CD4-positive, alpha-beta T cell treated with Interferon gamma for 1 hour (primary cell): ENCODE measurements at regions not wholly inside any gene's neighbourhood (a gene's known extent, or its start where the extent isn't known, plus 50 kb on each side); places are given as distances from the start of the nearest gene placed in this dataset.
"Not testable (repeated sequence)": the region's sequence is repeated elsewhere in the genome, so short reads cannot be mapped to it uniquely, and the experiment has no call there.

ENCODE experiments used
- DNase-seq: peaks from one replicate; pipeline ENCODE4 v3.0.0-alpha.2; 2020

DNA sequence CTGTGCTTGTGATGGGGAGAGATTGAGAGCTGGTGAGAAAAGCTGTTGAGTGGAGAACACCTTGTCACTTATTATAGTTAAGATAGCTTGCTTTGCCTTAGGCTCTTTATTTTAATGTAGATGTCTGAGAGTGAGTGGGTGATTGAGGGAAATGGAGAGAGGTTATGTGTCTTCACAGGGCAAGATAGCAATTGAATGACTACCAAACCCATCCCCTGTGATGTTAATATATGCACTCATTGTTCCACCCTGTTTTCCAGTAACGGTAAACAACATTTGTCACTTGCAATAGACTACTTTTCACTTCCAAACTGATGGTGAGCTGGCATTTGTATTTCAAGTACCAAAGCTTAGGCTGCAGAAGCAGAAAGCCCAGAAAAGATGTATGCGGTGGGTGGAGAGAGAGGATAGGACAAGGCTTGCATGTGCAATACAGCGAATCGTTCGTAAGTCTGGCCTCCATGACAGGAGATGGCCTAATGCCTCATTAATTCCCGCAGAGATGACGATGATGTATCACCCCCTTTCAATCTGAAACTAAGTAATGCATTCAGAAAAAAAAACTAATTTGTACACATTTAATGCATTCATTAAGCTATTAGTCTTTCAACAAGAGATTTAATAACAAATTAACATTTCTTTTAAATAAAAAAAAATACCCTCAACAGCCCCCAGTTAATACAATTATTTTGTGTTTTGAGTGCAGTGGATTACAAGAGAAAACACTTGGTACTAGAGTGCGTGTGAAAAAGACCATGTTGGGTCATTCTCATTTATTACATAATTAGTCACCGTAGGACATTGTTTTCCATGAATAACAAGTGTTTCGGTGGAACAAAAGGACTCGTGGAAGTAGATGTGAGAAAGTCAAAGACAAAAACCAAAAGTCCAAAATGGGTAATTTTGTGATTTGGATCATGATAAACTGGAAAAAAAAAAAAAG is 699.0 kb downstream of the BRINP1 start:
- no peak for DNase-seq

DNA sequence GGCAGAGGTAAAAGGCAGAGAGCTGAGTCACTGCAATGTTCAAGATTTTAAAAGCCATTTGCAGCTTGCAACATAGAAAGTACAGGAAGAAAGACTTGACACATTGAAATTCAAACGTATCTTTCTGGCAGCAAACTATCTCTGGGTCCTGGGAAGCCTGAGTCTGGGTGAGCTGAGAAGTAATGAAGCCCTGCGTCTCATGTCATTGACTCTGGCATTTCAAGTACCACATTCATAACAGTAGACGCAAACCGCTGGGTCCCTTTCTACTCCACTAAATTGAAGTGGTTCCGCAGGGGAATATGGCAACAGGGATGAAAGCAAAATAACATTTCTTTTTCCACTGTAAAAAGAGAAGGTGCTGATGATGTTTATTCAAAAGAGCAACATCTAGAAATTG is 694.3 kb downstream of the BRINP1 start:
- DNase-seq: no peak

DNA sequence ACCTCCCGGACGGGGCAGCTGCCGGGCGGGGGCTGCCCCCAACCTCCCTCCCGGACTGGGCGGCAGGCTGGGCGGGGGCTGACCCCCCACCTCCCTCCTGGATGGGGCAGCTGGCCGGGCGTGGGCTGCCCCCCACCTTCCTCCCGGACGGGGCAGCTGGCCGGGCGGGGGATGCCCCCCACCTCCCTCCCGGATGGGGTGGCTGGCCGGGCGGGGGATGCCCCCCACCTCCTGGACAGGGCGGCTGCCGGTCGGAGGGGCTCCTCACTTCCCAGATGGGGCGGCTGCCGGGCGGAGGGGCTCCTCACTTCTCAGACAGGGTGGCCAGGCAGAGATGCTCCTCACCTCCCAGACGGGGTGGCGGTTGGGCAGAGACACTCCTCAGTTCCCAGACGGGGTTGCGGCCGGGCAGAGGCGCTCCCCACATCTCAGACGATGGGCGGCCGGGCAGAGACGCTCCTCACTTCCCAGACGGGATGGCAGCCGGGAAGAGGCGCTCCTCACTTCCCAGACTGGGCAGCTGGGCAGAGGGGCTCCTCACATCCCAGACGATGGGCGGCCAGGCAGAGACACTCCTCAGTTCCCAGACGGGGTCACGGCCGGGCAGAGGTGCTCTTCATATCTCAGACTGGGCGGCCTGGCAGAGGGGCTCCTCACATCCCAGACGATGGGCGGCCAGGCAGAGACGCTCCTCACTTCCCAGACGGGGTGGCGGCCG is 691.1 kb downstream of the BRINP1 start:
- not testable (repeated sequence) for DNase-seq

DNA sequence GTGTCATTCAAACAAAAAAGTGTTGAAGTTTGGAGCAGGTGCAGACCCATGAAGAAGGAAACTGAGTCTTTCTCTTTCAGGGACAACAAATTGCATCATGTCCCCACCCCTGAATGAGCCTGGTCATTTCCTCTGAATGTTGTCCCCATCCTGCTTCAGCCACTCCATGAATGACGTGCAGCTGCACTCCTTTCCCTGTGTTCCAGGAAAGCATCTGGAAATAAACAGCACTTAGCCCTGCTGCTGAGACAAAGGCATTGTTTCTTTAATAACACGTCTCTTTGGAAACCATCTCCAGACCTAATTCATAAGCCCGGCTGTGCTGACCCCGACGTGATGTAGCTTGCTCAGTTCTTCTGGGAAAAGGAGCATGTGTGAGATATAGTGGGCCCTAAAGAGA is 682.3 kb downstream of the BRINP1 start:
- no peak for DNase-seq

DNA sequence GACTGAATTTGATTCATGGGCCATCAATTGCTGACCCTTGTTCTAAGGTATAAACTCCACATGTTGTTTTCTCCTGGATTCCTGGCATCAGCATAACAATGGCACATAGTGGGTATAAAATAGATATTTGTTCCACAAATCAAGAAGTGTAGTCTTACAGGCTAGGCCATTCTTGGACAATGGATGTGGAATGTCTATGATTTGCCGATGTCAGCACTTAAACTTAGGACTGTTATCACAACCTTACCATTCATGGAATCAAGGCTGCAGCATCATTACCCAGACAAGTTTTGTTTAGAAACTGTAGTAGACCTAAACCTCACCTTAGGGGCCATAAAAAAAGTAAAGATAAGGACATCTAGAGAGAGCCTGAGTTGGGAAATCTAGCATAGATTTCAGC is 680.0 kb downstream of the BRINP1 start:
- DNase-seq: no peak

DNA sequence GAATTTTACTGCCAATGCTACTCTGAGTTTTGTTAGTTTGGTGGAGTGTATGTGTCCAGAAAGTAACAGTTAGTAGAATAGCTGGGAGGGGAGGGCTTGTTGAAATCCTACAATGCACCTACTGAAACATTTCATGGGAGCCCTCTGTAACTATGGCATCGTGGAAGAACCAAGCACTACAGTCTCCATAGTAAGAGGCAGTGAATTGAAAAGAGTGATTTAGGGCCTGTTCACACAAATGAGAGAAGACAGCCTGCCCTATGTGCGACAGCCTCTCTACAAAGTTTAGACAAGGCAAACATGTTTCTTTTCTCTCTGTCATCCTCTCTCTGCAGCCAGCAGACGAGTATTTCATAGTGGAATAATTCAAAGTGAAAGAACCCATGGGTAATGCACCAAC is 676.6 kb downstream of the BRINP1 start:
- no peak for DNase-seq

DNA sequence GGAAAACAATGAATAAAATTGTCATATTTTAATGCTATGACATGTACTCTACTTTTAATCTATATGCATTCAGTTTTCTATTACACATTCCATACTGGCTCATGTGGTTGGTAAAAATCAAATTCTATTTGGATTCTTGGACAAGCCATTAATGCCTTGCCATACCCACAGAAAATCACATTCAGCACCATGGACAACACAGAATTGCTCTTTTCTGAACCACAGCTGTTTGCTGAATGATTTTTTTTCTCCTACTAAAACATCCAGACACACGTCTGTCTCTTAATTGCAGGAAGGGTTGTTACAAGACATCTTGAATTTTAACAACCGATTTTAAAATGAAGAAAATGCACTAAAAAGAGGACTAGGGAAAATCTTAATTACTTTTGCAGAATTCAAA is 675.6 kb downstream of the BRINP1 start:
- no peak for DNase-seq

DNA sequence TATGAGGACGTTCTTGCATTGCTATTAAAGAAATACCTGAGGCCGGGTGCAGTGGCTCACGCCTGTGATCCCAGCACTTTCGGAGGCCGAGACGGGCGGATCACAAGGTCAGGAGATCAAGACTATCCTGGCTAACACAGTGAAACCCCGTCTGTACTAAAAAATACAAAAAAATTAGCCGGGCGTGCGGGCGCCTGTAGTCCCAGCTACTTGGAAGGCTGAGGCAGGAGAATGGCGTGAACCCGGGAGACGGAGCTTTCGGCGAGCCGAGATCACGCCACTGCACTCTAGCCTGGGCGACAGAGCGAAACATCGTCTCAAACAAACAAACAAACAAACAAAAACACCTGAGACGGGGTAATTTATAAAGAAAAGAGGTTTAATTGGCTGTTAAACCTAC is 674.0 kb downstream of the BRINP1 start:
- DNase-seq: not testable (repeated sequence)

DNA sequence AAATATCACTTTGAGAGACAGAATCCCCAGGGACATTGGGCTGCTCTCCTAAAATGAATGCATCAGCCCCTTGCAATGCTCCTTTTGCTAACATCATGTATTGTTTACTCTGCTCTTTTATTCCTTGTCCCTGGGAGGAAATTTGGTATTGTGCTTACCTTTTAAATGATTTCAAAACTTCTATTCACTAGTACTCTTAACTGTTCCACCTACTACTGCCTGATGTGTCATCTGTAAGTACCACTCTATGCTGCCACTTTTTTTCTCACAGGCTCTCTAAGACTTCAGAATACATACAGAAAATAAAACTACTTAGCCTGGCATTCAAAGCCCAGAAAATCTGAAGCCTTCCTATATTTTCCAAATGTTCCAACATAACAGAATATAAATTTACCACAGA is 667.2 kb downstream of the BRINP1 start:
- DNase-seq: no peak

DNA sequence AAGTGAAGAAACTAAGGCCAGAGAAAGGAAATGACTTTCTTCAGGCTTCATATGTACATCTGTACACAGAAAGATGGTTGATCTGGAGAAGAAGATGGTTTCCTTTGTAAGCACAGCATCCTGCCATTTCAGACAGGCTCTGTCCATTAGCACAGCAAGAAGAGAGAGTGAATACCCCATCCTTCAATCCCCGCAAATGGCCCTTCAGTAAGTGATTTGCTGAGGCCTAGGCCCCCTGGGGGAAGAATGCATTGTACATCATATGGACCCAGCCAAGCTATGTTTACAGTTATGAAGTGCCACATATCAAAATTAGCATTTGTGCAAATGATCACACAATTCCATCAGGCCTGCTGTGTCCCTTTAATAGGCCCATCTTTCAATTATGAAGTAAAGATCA is 657.4 kb downstream of the BRINP1 start:
- DNase-seq: no peak

DNA sequence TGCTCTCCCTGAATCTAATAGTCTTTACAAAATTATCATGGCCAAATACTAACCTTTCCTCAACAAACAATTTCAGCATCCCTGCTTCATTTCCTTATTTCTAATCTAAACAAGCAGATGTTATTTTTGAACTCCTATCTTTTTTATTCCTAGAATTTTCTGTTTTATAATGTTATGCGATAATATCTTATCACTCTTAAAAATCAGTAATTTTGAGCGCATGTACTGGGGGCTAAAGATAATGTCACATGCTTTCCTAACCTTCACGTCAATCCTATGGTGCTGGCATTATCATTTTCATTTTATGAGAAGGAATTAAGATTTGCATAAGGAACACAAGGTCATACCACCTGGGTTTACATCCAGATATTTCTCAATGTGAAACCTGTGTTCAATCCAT is 648.0 kb downstream of the BRINP1 start:
- no peak for DNase-seq

DNA sequence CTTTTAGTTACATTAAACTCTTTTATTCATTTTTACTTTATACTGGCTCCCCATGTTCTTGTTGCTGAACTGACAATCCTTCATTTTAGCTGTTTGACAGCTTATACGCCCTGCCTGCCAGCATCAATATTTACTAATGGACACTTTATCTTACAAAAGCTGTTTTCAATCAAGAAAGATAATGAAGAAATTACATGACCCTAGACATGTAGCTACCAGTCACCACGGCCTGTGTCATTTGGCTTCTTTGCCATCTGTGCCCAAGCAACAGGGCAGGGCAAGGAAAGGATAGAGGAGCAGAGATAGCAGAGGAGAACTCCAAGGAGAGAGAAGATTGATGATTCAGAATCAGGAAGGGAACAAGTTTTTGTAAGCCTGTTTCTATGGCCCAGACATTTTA is 647.3 kb downstream of the BRINP1 start:
- no peak for DNase-seq

DNA sequence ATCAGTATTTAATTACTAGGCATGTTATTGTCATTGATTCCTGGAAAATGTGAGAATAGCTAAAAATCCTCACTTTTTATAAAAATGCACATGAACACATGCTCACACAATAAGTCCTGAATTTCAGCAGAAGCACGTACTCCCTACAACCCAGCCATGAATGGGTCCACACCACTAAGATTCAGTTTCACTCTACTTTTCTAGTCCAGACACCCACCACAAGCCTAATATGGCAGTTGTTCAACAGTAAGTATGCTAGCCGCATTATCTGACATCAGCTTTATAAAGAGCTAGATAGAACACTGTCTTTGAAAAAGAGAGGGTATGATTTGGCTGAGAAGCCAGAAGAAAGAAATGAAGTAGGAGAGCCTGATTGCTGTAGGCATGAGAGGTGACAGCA is 639.3 kb downstream of the BRINP1 start:
- DNase-seq: no peak

DNA sequence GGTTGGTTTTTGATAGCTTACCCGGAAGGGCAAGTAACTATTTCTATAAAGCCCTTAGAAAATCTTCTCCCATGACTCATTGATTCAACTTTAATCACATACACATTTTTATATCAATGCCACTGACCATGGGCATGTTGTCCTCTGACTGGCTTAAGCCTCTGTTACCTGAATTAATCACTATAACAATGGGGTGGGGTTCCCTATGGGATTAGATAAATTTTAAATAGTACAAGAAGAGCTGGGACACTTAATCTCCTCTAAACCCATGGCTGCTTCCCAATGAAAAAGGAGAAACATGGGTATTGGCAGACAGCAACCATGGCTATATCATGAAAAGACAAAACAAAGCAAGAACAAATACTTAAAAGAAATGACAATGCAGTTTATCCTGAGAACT is 636.2 kb downstream of the BRINP1 start:
- DNase-seq: no peak

DNA sequence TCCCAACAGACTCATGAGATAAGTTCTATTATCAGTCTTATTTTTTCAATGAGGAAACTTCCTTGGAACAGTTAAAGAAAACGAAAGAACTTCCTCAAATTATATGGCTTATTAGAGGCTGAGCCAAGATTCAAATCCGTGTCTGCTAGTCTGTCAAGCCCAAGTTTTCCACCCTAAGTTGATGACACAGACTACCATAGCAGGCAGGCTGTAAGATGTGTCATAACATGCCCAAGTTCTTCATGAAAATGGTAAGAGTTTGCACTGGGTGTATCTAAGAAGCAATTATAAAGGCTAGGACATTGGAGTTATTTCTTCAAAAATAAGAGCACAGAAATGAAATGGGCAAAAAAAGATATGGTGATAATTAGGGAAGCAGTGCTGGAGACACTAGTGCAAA is 634.5 kb downstream of the BRINP1 start:
- DNase-seq: no peak

DNA sequence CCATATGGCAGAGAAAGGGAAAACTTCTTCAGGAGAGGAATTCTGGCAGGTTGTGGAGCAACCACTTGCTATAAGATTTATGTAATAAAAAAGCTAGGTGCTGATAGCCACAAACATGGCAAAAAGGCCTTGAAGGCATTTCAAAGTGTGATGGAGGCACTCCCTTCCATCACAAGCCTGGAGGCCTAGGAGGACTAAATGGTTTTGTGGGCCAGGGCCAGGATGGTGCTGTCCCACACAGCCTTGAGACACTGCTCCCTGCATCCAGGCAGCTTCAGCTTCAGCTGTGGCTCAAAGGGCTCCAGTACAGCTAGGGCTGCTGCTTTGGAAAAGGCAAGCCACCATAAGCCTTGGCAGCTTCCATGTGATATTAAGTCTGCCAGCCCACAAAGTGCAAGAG is 632.8 kb downstream of the BRINP1 start:
- DNase-seq: no peak

DNA sequence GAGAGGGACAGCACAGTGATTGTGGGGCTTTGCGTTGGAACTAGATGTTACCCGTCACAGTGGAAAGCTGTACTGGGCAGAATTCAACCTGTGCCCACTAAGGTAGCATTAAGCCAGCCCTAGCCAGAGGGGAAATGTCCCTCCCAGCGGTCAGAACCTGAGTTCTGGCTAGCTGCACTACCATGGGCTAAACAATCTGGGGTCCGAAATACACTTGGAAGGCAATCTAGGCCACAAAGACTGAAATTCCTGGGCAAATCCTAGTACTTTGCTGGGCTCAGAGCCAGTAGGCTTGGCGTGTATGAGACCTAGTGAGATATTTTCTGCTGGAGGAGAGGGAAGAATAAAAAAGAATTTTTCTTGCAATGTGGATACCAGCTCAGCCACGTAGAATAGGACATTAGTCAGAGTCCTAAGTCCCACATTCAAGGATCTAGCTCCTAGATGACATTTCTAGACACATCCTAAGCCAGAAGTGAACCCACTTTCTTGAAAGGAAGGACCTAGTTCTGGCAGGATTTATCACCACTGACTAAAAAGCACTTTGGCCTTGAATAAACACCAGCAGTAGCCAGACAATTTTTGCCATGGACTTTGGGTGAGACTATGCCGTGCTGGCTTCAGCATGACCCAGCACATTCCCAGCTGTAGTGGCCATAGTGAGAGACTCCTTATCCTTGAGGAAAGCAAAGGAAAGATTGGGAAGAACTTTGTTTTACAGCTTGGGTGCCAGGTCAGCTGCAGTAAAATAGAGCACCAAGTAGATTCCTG is 618.0 kb downstream of the BRINP1 start:
- DNase-seq: no peak

DNA sequence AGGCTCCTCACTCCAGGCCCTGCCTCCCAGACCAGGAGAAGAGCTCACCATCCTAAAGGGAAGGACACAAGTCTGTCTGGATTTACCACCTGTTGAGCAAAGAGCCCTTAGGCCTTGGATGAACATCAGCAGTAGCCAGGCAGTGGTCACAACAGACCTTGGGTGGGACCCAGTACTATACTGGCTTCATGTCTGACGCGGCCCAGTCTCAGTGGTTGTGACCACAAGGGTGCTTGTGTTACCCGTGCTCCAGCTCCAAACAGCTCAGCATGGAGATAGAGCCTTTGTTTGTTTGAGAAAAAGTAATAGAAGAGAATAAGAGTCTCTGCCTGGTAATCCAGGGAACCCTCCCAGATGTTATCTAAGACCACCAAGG is 617.4 kb downstream of the BRINP1 start:
- DNase-seq: no peak

DNA sequence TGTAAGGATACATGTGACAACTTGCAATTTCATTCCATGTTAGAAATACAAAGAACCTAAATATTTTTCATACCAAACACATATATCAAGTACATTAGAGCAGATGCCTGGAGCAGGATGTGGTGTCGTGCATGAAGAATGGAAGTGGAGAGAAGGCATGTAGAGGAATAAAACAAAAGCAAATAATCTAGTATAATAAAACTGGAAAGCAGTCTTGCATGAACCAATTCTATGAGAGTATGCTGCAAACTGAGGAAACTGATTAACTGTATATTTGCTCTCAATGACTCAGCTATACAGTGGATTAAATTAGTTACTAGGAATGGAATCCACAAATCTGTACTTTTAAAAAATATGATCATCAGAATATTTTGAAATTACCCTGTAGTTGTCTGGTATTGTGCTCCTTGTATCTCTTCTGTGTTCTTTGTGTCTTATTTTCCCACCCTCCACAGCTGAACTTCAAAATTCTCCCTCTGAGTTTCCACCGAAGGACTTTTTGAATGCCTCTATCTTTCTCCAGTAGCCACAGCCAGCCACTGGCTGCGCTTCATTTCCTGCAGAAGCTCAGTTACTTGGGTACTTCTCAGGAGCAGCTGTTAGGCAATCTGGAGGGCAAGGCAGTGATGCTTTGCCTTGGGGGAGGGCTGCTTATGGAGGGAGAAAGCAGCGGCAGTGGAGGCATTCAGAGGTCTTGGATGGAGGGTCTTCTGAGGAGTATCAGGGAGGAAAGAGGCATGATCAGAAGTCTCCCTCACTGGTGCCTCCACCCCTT is 608.0 kb downstream of the BRINP1 start:
- no peak for DNase-seq

DNA sequence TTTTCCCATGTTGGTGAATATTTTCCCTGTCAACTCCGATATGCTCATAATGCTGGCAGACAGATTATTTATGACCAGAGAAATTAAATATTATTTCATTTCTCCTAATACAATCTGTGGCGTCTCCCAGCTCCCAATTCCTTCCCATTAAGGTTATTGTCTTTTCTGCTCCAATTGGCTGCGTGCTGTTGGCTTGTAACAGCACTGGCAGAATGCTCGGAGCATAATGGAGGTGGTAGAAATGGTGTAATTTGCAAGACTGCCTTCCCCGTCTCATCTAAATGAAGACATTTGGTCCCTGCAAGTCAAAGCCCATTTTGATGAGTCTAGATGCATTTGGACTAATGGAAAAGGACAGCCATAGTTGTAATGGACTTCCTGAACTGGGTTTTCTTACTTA is 601.7 kb downstream of the BRINP1 start:
- no peak for DNase-seq

DNA sequence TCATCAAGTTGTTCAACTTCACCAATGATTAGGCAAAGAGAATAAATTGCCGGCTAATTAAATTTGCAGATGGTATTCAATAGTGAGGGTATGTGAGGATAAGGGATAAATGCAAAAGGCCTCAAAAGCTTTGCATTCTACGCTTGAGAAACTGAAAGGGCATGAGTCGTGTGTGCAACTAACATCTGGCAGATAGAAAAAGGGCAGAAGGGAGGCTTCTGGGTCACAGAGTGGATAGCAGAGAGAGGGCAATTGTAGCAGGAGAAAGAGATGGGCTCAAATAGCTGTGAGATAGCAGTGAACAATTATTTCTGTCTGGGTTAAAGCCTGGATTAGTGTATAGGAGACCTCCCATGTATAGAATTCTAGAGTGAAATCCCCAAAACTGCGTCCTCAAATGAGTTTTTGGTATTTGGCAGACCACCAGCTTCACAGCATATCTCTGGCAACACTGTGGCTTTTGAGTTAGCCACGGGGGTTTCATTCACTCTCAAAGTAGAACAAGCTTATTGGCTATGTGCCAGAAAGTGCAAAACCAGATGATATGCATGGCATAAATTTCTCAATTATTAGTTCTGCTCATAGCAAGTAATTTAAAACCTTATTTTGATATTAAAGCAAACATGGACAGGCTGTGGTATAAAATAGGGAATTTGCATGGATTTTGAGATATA is 586.3 kb downstream of the BRINP1 start:
- no peak for DNase-seq

DNA sequence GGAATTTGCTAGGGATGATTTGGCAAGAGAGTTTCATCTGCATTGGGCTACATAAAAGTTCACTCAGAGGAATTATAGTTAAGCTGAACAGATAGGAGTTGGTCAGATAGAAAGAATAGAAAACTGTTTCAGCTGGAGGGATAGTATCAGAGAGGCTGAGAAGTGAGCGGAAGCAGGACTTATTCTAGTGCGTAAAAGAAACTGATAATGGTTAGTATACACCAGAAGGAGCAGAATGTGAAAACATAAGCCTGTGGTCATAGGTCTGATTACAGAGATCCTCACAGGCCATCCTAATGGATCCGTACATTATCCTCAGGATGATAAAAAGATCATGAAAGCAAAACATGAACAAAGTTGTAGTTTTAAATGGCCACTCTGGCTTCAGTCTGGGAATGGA is 585.2 kb downstream of the BRINP1 start:
- no peak for DNase-seq
